Sciatic nerve (tissue), 2 donors: ENCODE measurements at regions not wholly inside any gene's neighbourhood (a gene's known extent, or its start where the extent isn't known, plus 50 kb on each side); places are given as distances from the start of the nearest gene placed in this dataset.

ENCODE experiments used
- ATAC-seq: fragments of 200-7000 bp; cut with Tn5 transposase; one replicate; pipeline ENCODE4 v1.9.1; 2020; ENCODE audit warnings: mild to moderate bottlenecking, moderate library complexity
- DNase-seq: peaks from one replicate; pipeline ENCODE4 v3.0.0-alpha.2; 2020; ENCODE audit warnings: low spot score
- intact Hi-C: fragments of 100-400 bp; cut with DNase I; formaldehyde crosslinking; loops from one replicate; pipeline ENCODE4 v1.14.2; 2022
- donor health status: DM: no; HTN: no; CAD: no.
- donor health status: DM: no; HTN: no; CAD: no.

- intact Hi-C loops: no loop called here
- DNase-seq: no peak
- ATAC-seq: no peak
Measured at GRCh38 chr1:162929177-162929576, 68.2 kb upstream of the CCDC190 start.

GRCh38 chr1:162928141-162928540 lies 67.2 kb upstream of the CCDC190 start:
- ATAC-seq: no peak
- intact Hi-C loops: no loop called here
- DNase-seq: no peak

- intact Hi-C loops: no loop called here
- no peak for DNase-seq
- ATAC-seq: no peak
Measured at GRCh38 chr1:162927421-162927820, 66.4 kb upstream of the CCDC190 start.

- no peak for ATAC-seq
- intact Hi-C loops: no loop called here
- DNase-seq: no peak
Measured at GRCh38 chr1:162926906-162927305, 65.9 kb upstream of the CCDC190 start.

- ATAC-seq: no peak
- DNase-seq: no peak
- intact Hi-C loops: no loop called here
Measured at GRCh38 chr1:162924179-162924578, 63.2 kb upstream of the CCDC190 start.

GRCh38 chr1:162922201-162922600 lies 61.2 kb upstream of the CCDC190 start:
- DNase-seq (no peak), ATAC-seq (no peak)
- intact Hi-C loops: no loop called here

GRCh38 chr1:162921311-162921710 lies 60.3 kb upstream of the CCDC190 start:
- intact Hi-C loops: no loop called here
- no peak for ATAC-seq
- DNase-seq: no peak

- ATAC-seq: no peak
Measured at GRCh38 chr1:162919034-162919433, 58.1 kb upstream of the CCDC190 start.

GRCh38 chr1:162918151-162918754 lies 57.3 kb upstream of the CCDC190 start:
- ATAC-seq (no peak), DNase-seq (no peak)
- intact Hi-C loops: no loop called here

More at GRCh38 chr1:162919034-162919433, 58.1 kb upstream of the CCDC190 start:
- intact Hi-C loops: no loop called here
- no peak for DNase-seq

- ATAC-seq (no peak), DNase-seq (no peak)
- intact Hi-C loops: no loop called here
Measured at GRCh38 chr1:162916821-162917613, 56.0 kb upstream of the CCDC190 start.

- DNase-seq (no peak), ATAC-seq (no peak)
- intact Hi-C loops: no loop called here
Measured at GRCh38 chr1:162916407-162916806, 55.4 kb upstream of the CCDC190 start.

- intact Hi-C loops: no loop called here
- DNase-seq: no peak
Measured at GRCh38 chr1:162914601-162915000, 53.6 kb upstream of the CCDC190 start.

GRCh38 chr1:162913345-162913744 lies 52.4 kb upstream of the CCDC190 start:
- no peak for ATAC-seq
- DNase-seq: no peak
- intact Hi-C loops: no loop called here

More at GRCh38 chr1:162914601-162915000, 53.6 kb upstream of the CCDC190 start:
- no peak for ATAC-seq

GRCh38 chr1:162912061-162912667 lies 51.2 kb upstream of the CCDC190 start:
- DNase-seq (no peak), ATAC-seq (no peak)
- intact Hi-C loops: no loop called here
